ENCODE measurements at regions not wholly inside any gene's neighbourhood (a gene's known extent, or its start where the extent isn't known, plus 50 kb on each side); places are given as distances from the start of the nearest gene placed in this dataset.
"Not testable (repeated sequence)": the region's sequence is repeated elsewhere in the genome, so short reads cannot be mapped to it uniquely, and the experiment has no call there.

GRCh38 chr5:158045696-158046095, 186.8 kb upstream of the CLINT1 start:
- no peak for FAIRE-seq

- no peak for FAIRE-seq
Measured at GRCh38 chr5:158039911-158040347, 181.0 kb upstream of the CLINT1 start.

- no peak for FAIRE-seq
Measured at GRCh38 chr5:158039441-158039840, 180.5 kb upstream of the CLINT1 start.

GRCh38 chr5:158036983-158037595, 178.1 kb upstream of the CLINT1 start:
- not testable (repeated sequence) for FAIRE-seq

GRCh38 chr5:158034586-158034985, 175.6 kb upstream of the CLINT1 start:
- FAIRE-seq = not testable (repeated sequence)

- FAIRE-seq = no peak
Measured at GRCh38 chr5:158033724-158034123, 174.8 kb upstream of the CLINT1 start.

- FAIRE-seq = no peak
Measured at GRCh38 chr5:158033076-158033475, 174.1 kb upstream of the CLINT1 start.

GRCh38 chr5:158032246-158032645, 173.3 kb upstream of the CLINT1 start:
- no peak for FAIRE-seq

GRCh38 chr5:158027806-158028775, 169.1 kb upstream of the CLINT1 start:
- no peak for FAIRE-seq

- FAIRE-seq = no peak
Measured at GRCh38 chr5:158026304-158027031, 167.5 kb upstream of the CLINT1 start.

GRCh38 chr5:158023266-158023665, 164.3 kb upstream of the CLINT1 start:
- FAIRE-seq = no peak

- no peak for FAIRE-seq
Measured at GRCh38 chr5:158022837-158023236, 163.9 kb upstream of the CLINT1 start.

- no peak for FAIRE-seq
Measured at GRCh38 chr5:158022393-158022792, 163.4 kb upstream of the CLINT1 start.

- FAIRE-seq = no peak
Measured at GRCh38 chr5:158020555-158021418, 161.8 kb upstream of the CLINT1 start.

GRCh38 chr5:158017469-158017868, 158.5 kb upstream of the CLINT1 start:
- no peak for FAIRE-seq

- FAIRE-seq = no peak
Measured at GRCh38 chr5:158014372-158014771, 155.4 kb upstream of the CLINT1 start.

- no peak for FAIRE-seq
Measured at GRCh38 chr5:158013939-158014338, 155.0 kb upstream of the CLINT1 start.

GRCh38 chr5:158013303-158013702, 154.4 kb upstream of the CLINT1 start:
- no peak for FAIRE-seq

- FAIRE-seq = no peak
Measured at GRCh38 chr5:158011422-158011821, 152.5 kb upstream of the CLINT1 start.

GRCh38 chr5:158010831-158011230, 151.9 kb upstream of the CLINT1 start:
- FAIRE-seq = no peak

GRCh38 chr5:158007336-158007735, 148.4 kb upstream of the CLINT1 start:
- FAIRE-seq = no peak

- no peak for FAIRE-seq
Measured at GRCh38 chr5:157999696-158000095, 140.8 kb upstream of the CLINT1 start.
